ENCODE measurements at regions not wholly inside any gene's neighbourhood (a gene's known extent, or its start where the extent isn't known, plus 50 kb on each side); places are given as distances from the start of the nearest gene placed in this dataset.

GRCh38 chr9:13809401-13809800 is 504.5 kb downstream of the NFIB start:
- TF ChIP-seq EZH2 (optimal IDR thresholded peaks at IDR 0.05; ENCODE audit: low read depth, low read length): no peak
- no peak for TF ChIP-seq CTCF (IDR thresholded peaks at IDR 0.05; ENCODE audit: low read length)
- TF ChIP-seq EZH2phosphoT487 (IDR thresholded peaks at IDR 0.05; ENCODE audit: low read length): no peak
- Histone ChIP-seq H3K36me3 (replicated peaks; ENCODE audit: insufficient read depth, low read length) (no peaks in the 10 kb centered on the region), H3K27me3 (replicated peaks; ENCODE audit: insufficient read depth, low read length) (no peaks in the 10 kb centered on the region), H3K9me2 (replicated peaks; ENCODE audit: insufficient read depth, low read length) (no peaks in the 10 kb centered on the region), H2AFZ (ENCODE audit: low read length) (no peak overlapping the region), H3K9me3 (replicated peaks; ENCODE audit: insufficient read depth, low read length) (no peaks in the 10 kb centered on the region), H3K79me2 (ENCODE audit: low read length) (no peaks in the 10 kb centered on the region), H4K20me1 (ENCODE audit: insufficient read depth, low read length) (no peaks in the 10 kb centered on the region), H3K4me3 (ENCODE audit: low read length) (no peak overlapping the region), H3K27ac (ENCODE audit: low read length) (no peak overlapping the region), H3K9ac (ENCODE audit: low read length) (no peak overlapping the region), H3K4me2 (ENCODE audit: low read depth, low read length) (no peak overlapping the region), H3K4me1 (ENCODE audit: low read length) (no peaks in the 10 kb centered on the region), H3F3A (ENCODE audit: insufficient read depth, low read length) (no peaks in the 10 kb centered on the region)
- no peak for DNase-seq

- no peaks in the 10 kb centered on the region for H3K79me2 ChIP-seq (ENCODE audit: low read length)
- no peaks in the 10 kb centered on the region for H3K27me3 ChIP-seq (replicated peaks; ENCODE audit: insufficient read depth, low read length)
- H3K4me3 ChIP-seq (ENCODE audit: low read length): no peak overlapping the region
- H3K9me3 ChIP-seq (replicated peaks; ENCODE audit: insufficient read depth, low read length): no peaks in the 10 kb centered on the region
- no peaks in the 10 kb centered on the region for H3K36me3 ChIP-seq (replicated peaks; ENCODE audit: insufficient read depth, low read length)
- no peak overlapping the region for H3K9ac ChIP-seq (ENCODE audit: low read length)
- no peaks in the 10 kb centered on the region for H3F3A ChIP-seq (ENCODE audit: insufficient read depth, low read length)
- no peak overlapping the region for H2AFZ ChIP-seq (ENCODE audit: low read length)
- no peak for DNase-seq
- H3K4me2 ChIP-seq (ENCODE audit: low read depth, low read length): no peak overlapping the region
- no peak overlapping the region for H3K27ac ChIP-seq (ENCODE audit: low read length)
- no peaks in the 10 kb centered on the region for H3K4me1 ChIP-seq (ENCODE audit: low read length)
- no peaks in the 10 kb centered on the region for H3K9me2 ChIP-seq (replicated peaks; ENCODE audit: insufficient read depth, low read length)
- TF ChIP-seq CTCF (IDR thresholded peaks at IDR 0.05; ENCODE audit: low read length) (no peak), EZH2phosphoT487 (IDR thresholded peaks at IDR 0.05; ENCODE audit: low read length) (no peak), EZH2 (optimal IDR thresholded peaks at IDR 0.05; ENCODE audit: low read depth, low read length) (no peak)
- H4K20me1 ChIP-seq (ENCODE audit: insufficient read depth, low read length): no peaks in the 10 kb centered on the region
These were observed 506.8 kb downstream of the NFIB start for GRCh38 chr9:13807118-13807517.

GRCh38 chr9:13806714-13807113 is 507.2 kb downstream of the NFIB start:
- no peak for DNase-seq
- H3K27me3 ChIP-seq (replicated peaks; ENCODE audit: insufficient read depth, low read length): no peaks in the 10 kb centered on the region
- H4K20me1 ChIP-seq (ENCODE audit: insufficient read depth, low read length): no peaks in the 10 kb centered on the region
- H3K9me2 ChIP-seq (replicated peaks; ENCODE audit: insufficient read depth, low read length): no peaks in the 10 kb centered on the region
- no peaks in the 10 kb centered on the region for H3K79me2 ChIP-seq (ENCODE audit: low read length)
- no peaks in the 10 kb centered on the region for H3K9me3 ChIP-seq (replicated peaks; ENCODE audit: insufficient read depth, low read length)
- no peak overlapping the region for H2AFZ ChIP-seq (ENCODE audit: low read length)
- H3K27ac ChIP-seq (ENCODE audit: low read length): no peak overlapping the region
- H3K4me1 ChIP-seq (ENCODE audit: low read length): no peaks in the 10 kb centered on the region
- no peaks in the 10 kb centered on the region for H3F3A ChIP-seq (ENCODE audit: insufficient read depth, low read length)
- no peak overlapping the region for H3K4me3 ChIP-seq (ENCODE audit: low read length)
- H3K9ac ChIP-seq (ENCODE audit: low read length): no peak overlapping the region
- TF ChIP-seq EZH2 (optimal IDR thresholded peaks at IDR 0.05; ENCODE audit: low read depth, low read length) (no peak), EZH2phosphoT487 (IDR thresholded peaks at IDR 0.05; ENCODE audit: low read length) (no peak), CTCF (IDR thresholded peaks at IDR 0.05; ENCODE audit: low read length) (no peak)
- no peak overlapping the region for H3K4me2 ChIP-seq (ENCODE audit: low read depth, low read length)
- H3K36me3 ChIP-seq (replicated peaks; ENCODE audit: insufficient read depth, low read length): no peaks in the 10 kb centered on the region
